Aorta (tissue), 5 donors: ENCODE measurements at regions not wholly inside any gene's neighbourhood (a gene's known extent, or its start where the extent isn't known, plus 50 kb on each side); places are given as distances from the start of the nearest gene placed in this dataset.
"Not testable (repeated sequence)": the region's sequence is repeated elsewhere in the genome, so short reads cannot be mapped to it uniquely, and the experiment has no call there.

Source experiments
- ATAC-seq: fragments of 200-7000 bp; cut with Tn5 transposase; one replicate; pipeline ENCODE4 v1.9.1; 2022; ENCODE audit warnings: moderate library complexity; ENCODE audit not compliant: low FRiP score
- DNase-seq, 2 donors: peaks; one replicate each; pipeline ENCODE4 v3.0.0-alpha.2; 2020
- H3K27ac ChIP-seq, 2 donors: one replicate each; pipeline ENCODE4 v1.5.1; 2013; ENCODE audit warnings: low read length in 2 of 2, mild to moderate bottlenecking in 2 of 2, moderate library complexity in 2 of 2, control low read depth in 1 of 2, inconsistent platforms in 1 of 2, low read depth in 1 of 2
- H3K27me3 ChIP-seq, 2 donors: one replicate each; pipeline ENCODE4 v1.6.1; 2013; ENCODE audit warnings: control low read depth in 1 of 2, low read length in 1 of 2, mild to moderate bottlenecking in 1 of 2, moderate library complexity in 1 of 2; ENCODE audit not compliant: insufficient read depth in 2 of 2, control insufficient read depth in 1 of 2
- H3K36me3 ChIP-seq, 2 donors: one replicate each; pipeline ENCODE4 v1.6.1; 2013; ENCODE audit warnings: control low read depth in 1 of 2, low read length in 1 of 2, mild to moderate bottlenecking in 1 of 2; ENCODE audit not compliant: insufficient read depth in 2 of 2, control insufficient read depth in 1 of 2
- H3K4me1 ChIP-seq, 2 donors: one replicate each; pipeline ENCODE4 v1.6.1; 2013; ENCODE audit warnings: low read length in 2 of 2, control low read depth in 1 of 2, mild to moderate bottlenecking in 1 of 2, moderate library complexity in 1 of 2; ENCODE audit not compliant: insufficient read depth in 2 of 2, control insufficient read depth in 1 of 2
- H3K4me3 ChIP-seq, 2 donors: one replicate each; pipeline ENCODE4 v1.5.1; 2013; ENCODE audit warnings: low read length in 2 of 2, control low read depth in 1 of 2, mild to moderate bottlenecking in 1 of 2
- H3K9me3 ChIP-seq: one replicate; pipeline ENCODE4 v1.6.1; 2013; ENCODE audit warnings: mild to moderate bottlenecking, low read length; ENCODE audit not compliant: control insufficient read depth
- WGBS, 2 donors: extraction: QIAGEN DNeasy Blood & Tissue Kit; methylation state at CpG; one replicate each; pipeline ENCODE4 v1.1.7; 2013; 5-methylcytosine and 5-hydroxymethylcytosine counted together
- intact Hi-C, 2 donors: fragments of 100-400 bp; cut with DNase I; formaldehyde crosslinking; loops; one replicate each; pipeline versions ENCODE4 v1.14.2 to v1.15.0; 2022
- donor health status: healthy with polysubstance abuse.
- donor health status: Bipolar disorder and iron deficiency.
- donor health status: DM: no; HTN: no; CAD: no.
- donor health status: DM: no; HTN: no; CAD: no.
- donor health status: DM: yes; HTN: yes; CAD: no.

GRCh38 chr13:73321043-73321442 lies 262.2 kb downstream of the KLF5 start:
- Histone ChIP-seq H3K36me3 (no peaks in the 10 kb centered on the region), H3K27ac (no peak overlapping the region), H3K4me3 (no peak overlapping the region), H3K27me3 (no peaks in the 10 kb centered on the region), H3K4me1 (no peaks in the 10 kb centered on the region), H3K9me3 (no peaks in the 10 kb centered on the region)
- WGBS, 2 donors = 80 to 82% methylated on average over 2 of the region's 2 CpGs
- DNase-seq (no peak), ATAC-seq (no peak)
- intact Hi-C loops = no loop called here

GRCh38 chr13:73317140-73317539 lies 258.3 kb downstream of the KLF5 start:
- H3K4me3 ChIP-seq = no peak overlapping the region
- ATAC-seq (no peak), DNase-seq (no peak)
- WGBS, 2 donors = 90 to 93% methylated on average over 2 of the region's 2 CpGs
- H3K4me1 ChIP-seq = no peaks in the 10 kb centered on the region
- H3K27me3 ChIP-seq = no peaks in the 10 kb centered on the region
- H3K36me3 ChIP-seq = no peaks in the 10 kb centered on the region
- intact Hi-C loops = no loop called here
- no peak overlapping the region for H3K27ac ChIP-seq
- peaks cover 2% of the 10 kb centered on the region for H3K9me3 ChIP-seq

- peaks cover 3% of the 10 kb centered on the region for H3K9me3 ChIP-seq
- no peaks in the 10 kb centered on the region for H3K27me3 ChIP-seq
- H3K4me1 ChIP-seq = no peaks in the 10 kb centered on the region
- no peak overlapping the region for H3K4me3 ChIP-seq
- ATAC-seq (no peak), DNase-seq (no peak)
- intact Hi-C loops = no loop called here
- H3K36me3 ChIP-seq = no peaks in the 10 kb centered on the region
- whole genome bisulfite sequencing, 2 donors = 67 to 76% methylated on average over 2 of the region's 2 CpGs
- no peak overlapping the region for H3K27ac ChIP-seq
These were observed 251.6 kb downstream of the KLF5 start for GRCh38 chr13:73310366-73310765.

- H3K27ac ChIP-seq = no peak overlapping the region
- H3K4me3 ChIP-seq = no peak overlapping the region
- H3K4me1 ChIP-seq = no peaks in the 10 kb centered on the region
- no peak for DNase-seq
- 18 to 42% methylated on average over 1 of the region's 1 CpG for WGBS, 2 donors
- no peaks in the 10 kb centered on the region for H3K36me3 ChIP-seq
- peaks cover 1% of the 10 kb centered on the region for H3K9me3 ChIP-seq
- no peak for ATAC-seq
- H3K27me3 ChIP-seq = no peaks in the 10 kb centered on the region
- intact Hi-C loops = no loop called here
These were observed 248.7 kb downstream of the KLF5 start for GRCh38 chr13:73307481-73307880.

- Histone ChIP-seq H3K4me1 (no peaks in the 10 kb centered on the region), H3K36me3 (no peaks in the 10 kb centered on the region), H3K9me3 (peaks cover 1% of the 10 kb centered on the region), H3K27ac (no peak overlapping the region), H3K4me3 (no peak overlapping the region), H3K27me3 (no peaks in the 10 kb centered on the region)
- intact Hi-C loops = no loop called here
- WGBS, 2 donors = 88 to 96% methylated on average over 1 of the region's 1 CpG
- ATAC-seq (no peak), DNase-seq (no peak)
These were observed 247.9 kb downstream of the KLF5 start for GRCh38 chr13:73306688-73307087.

GRCh38 chr13:73304442-73304841 lies 245.6 kb downstream of the KLF5 start:
- no peaks in the 10 kb centered on the region for H3K27me3 ChIP-seq
- H3K27ac ChIP-seq = no peak overlapping the region
- ATAC-seq = no peak
- H3K9me3 ChIP-seq = no peaks in the 10 kb centered on the region
- H3K4me1 ChIP-seq = no peaks in the 10 kb centered on the region
- 85 to 89% methylated on average over 2 of the region's 2 CpGs for WGBS, 2 donors
- H3K36me3 ChIP-seq = no peaks in the 10 kb centered on the region
- H3K4me3 ChIP-seq = no peak overlapping the region
- intact Hi-C loops = no loop called here
- no peak for DNase-seq

- Histone ChIP-seq H3K4me3 (no peak overlapping the region), H3K36me3 (no peaks in the 10 kb centered on the region), H3K9me3 (no peaks in the 10 kb centered on the region), H3K4me1 (no peaks in the 10 kb centered on the region), H3K27me3 (no peaks in the 10 kb centered on the region), H3K27ac (no peak overlapping the region)
- 63 to 65% methylated on average over 6 of the region's 6 CpGs for whole genome bisulfite sequencing, 2 donors
- DNase-seq (no peak), ATAC-seq (no peak)
- intact Hi-C loops = no loop called here
These were observed 245.0 kb downstream of the KLF5 start for GRCh38 chr13:73303851-73304250.

GRCh38 chr13:73301622-73302021 lies 242.8 kb downstream of the KLF5 start:
- H3K36me3 ChIP-seq, H3K9me3 ChIP-seq, H3K4me1 ChIP-seq, ATAC-seq, H3K27me3 ChIP-seq, H3K4me3 ChIP-seq, intact Hi-C loops, DNase-seq, H3K27ac ChIP-seq: not testable (repeated sequence)

- Histone ChIP-seq H3K9me3 (no peaks in the 10 kb centered on the region), H3K27me3 (no peaks in the 10 kb centered on the region), H3K27ac (no peak overlapping the region), H3K4me3 (no peak overlapping the region), H3K4me1 (no peaks in the 10 kb centered on the region), H3K36me3 (no peaks in the 10 kb centered on the region)
- DNase-seq (no peak), ATAC-seq (no peak)
- intact Hi-C loops = no loop called here
- 94% methylated on average over 3 of the region's 3 CpGs for WGBS, 2 donors
These were observed 242.1 kb downstream of the KLF5 start for GRCh38 chr13:73300718-73301425.
